T-cell (primary cell): ENCODE measurements at regions not wholly inside any gene's neighbourhood (a gene's known extent, or its start where the extent isn't known, plus 50 kb on each side); places are given as distances from the start of the nearest gene placed in this dataset.

Experiments used
- ATAC-seq, 4 experiments: fragments of 200-7000 bp in 3 of 4; fragments of 150-1000 bp in 1 of 4; cut with Tn5 transposase; replicated peaks in 1 of 4; 1 replicate in 3 of 4; 2 replicates in 1 of 4; pipeline ENCODE4 v1.10.0; 2021; ENCODE audit warnings: moderate library complexity in 3 of 4, mild to moderate bottlenecking in 2 of 4, moderate number of reproducible peaks in 1 of 4
- CTCF ChIA-PET, 2 donors: fragments of 300-600 bp; sonication (Branson Sonifier 250); formaldehyde crosslinking; loops; one replicate each; lab custom pipeline; 2022; ENCODE audit warnings: antibody characterized with exemption in 2 of 2; lab: Charles Lee
- POLR2A ChIA-PET, 2 donors: fragments of 300-600 bp; sonication (Branson Sonifier 250); formaldehyde crosslinking; loops; one replicate each; lab custom pipeline; 2022; ENCODE audit warnings: antibody characterized with exemption in 2 of 2; lab: Charles Lee
- DNase-seq, 35 experiments: peaks; one replicate each; pipeline versions ENCODE4 v3.0.0 to v3.0.0-alpha.2; 2013 to 2023
- H3K27ac ChIP-seq: one replicate; pipeline ENCODE4 v1.5.1; 2013; ENCODE audit warnings: low read length
- H3K27me3 ChIP-seq, 2 experiments: replicated peaks in 1 of 2; 1 replicate in 1 of 2; 2 replicates in 1 of 2; pipeline versions ENCODE4 v1.6.1 to v1.7.0; 2013; ENCODE audit warnings: low read length in 1 of 2, mixed read lengths in 1 of 2; ENCODE audit not compliant: control insufficient read depth in 2 of 2, insufficient read depth in 2 of 2; ENCODE audit errors: extremely low read depth in 1 of 2
- H3K36me3 ChIP-seq, 2 donors: 1 replicate in 1 of 2; 2 replicates in 1 of 2; pipeline versions ENCODE4 v1.6.1 to v1.7.0; 2013; ENCODE audit warnings: low read length in 1 of 2; ENCODE audit not compliant: control insufficient read depth in 2 of 2, insufficient read depth in 1 of 2; ENCODE audit errors: extremely low read depth in 1 of 2
- H3K4me1 ChIP-seq, 2 experiments: 1 replicate in 1 of 2; 2 replicates in 1 of 2; pipeline versions ENCODE4 v1.6.1 to v1.7.0; 2013; ENCODE audit warnings: low read length in 2 of 2, mixed read lengths in 1 of 2; ENCODE audit not compliant: insufficient read depth in 2 of 2, control insufficient read depth in 1 of 2; ENCODE audit errors: extremely low read depth in 1 of 2
- H3K4me3 ChIP-seq, 2 donors: 1 replicate in 1 of 2; 2 replicates in 1 of 2; pipeline versions ENCODE4 v1.5.1 to v1.7.0; 2013; ENCODE audit warnings: mild to moderate bottlenecking in 2 of 2, low read length in 1 of 2, moderate library complexity in 1 of 2; ENCODE audit not compliant: control insufficient read depth in 1 of 2; ENCODE audit errors: extremely low read depth in 1 of 2
- H3K9me3 ChIP-seq: 2 replicates; pipeline ENCODE4 v1.7.0; 2013
- H3K27ac Mint-ChIP-seq, 2 donors: one replicate each; pipeline ENCODE4 v1.8.0; 2020 to 2021; ENCODE audit warnings: mild to moderate bottlenecking in 2 of 2, mixed read lengths in 2 of 2
- H3K27me3 Mint-ChIP-seq, 2 donors: one replicate each; pipeline ENCODE4 v1.8.0; 2021 to 2022; ENCODE audit warnings: mixed read lengths in 2 of 2
- H3K36me3 Mint-ChIP-seq: one replicate; pipeline ENCODE4 v1.8.0; 2021; ENCODE audit warnings: mixed read lengths
- H3K4me1 Mint-ChIP-seq, 3 donors: one replicate each; pipeline ENCODE4 v1.8.0; 2020 to 2022; ENCODE audit warnings: mixed read lengths in 3 of 3, mild to moderate bottlenecking in 1 of 3
- H3K4me3 Mint-ChIP-seq, 3 donors: one replicate each; pipeline ENCODE4 v1.8.0; 2020 to 2022; ENCODE audit warnings: mild to moderate bottlenecking in 3 of 3, mixed read lengths in 3 of 3, moderate library complexity in 3 of 3
- H3K9me3 Mint-ChIP-seq, 3 donors: one replicate each; pipeline ENCODE4 v1.8.0; 2020 to 2022; ENCODE audit warnings: mixed read lengths in 3 of 3
- WGBS: methylation state at CpG from one replicate; pipeline ENCODE4 v1.1.5; 2013; ENCODE audit warnings: missing lambda C conversion rate; ENCODE audit not compliant: insufficient coverage; 5-methylcytosine and 5-hydroxymethylcytosine counted together

- H3K27ac Mint-ChIP-seq = no peak overlapping the region
- H3K4me1 ChIP-seq = no peaks in the 10 kb centered on the region
- POLR2A ChIA-PET = interaction anchor here in 1 of 2 donors (0.5 kb wide), 1 partner anchor 474 kb away, joined by 3 read pairs; no protein-coding TSS in a partner anchor
- peaks cover 0 to 4% (median 0%) of the 10 kb centered on the region in 3 donors for H3K9me3 Mint-ChIP-seq
- no CpG with 5 or more reads among the region's 2 CpGs for WGBS
- DNase-seq (no peak), ATAC-seq (no peak)
- CTCF ChIA-PET = interaction anchor here in 1 of 2 donors (0.8 kb wide), 1 partner anchor 58 kb away, joined by 3 read pairs; no protein-coding TSS in a partner anchor
- H3K4me3 Mint-ChIP-seq = no peak overlapping the region
- no peaks in the 10 kb centered on the region for H3K9me3 ChIP-seq
- no peak overlapping the region for H3K4me3 ChIP-seq
- no peaks in the 10 kb centered on the region for H3K27me3 ChIP-seq
- H3K27ac ChIP-seq = no peak overlapping the region
- no peaks in the 10 kb centered on the region for H3K36me3 Mint-ChIP-seq
- no peaks in the 10 kb centered on the region for H3K27me3 Mint-ChIP-seq
- no peaks in the 10 kb centered on the region for H3K36me3 ChIP-seq
- H3K4me1 Mint-ChIP-seq = peaks cover 2 to 15% (median 7%) of the 10 kb centered on the region in 3 donors
These were observed 205.0 kb downstream of the FAM76B start for GRCh38 chr11:95584589-95584988.

- Histone ChIP-seq H3K9me3 (no peaks in the 10 kb centered on the region), H3K36me3 (no peaks in the 10 kb centered on the region), H3K27me3 (no peaks in the 10 kb centered on the region), H3K4me1 (no peaks in the 10 kb centered on the region), H3K27ac (no peak overlapping the region), H3K4me3 (no peak overlapping the region)
- DNase-seq (no peak), ATAC-seq (no peak)
- Mint-ChIP-seq H3K9me3 (peaks cover 0 to 4% (median 0%) of the 10 kb centered on the region in 3 donors), H3K4me1 (peaks cover 2 to 15% (median 7%) of the 10 kb centered on the region in 3 donors), H3K27ac (no peak overlapping the region), H3K4me3 (no peak overlapping the region), H3K27me3 (no peaks in the 10 kb centered on the region), H3K36me3 (no peaks in the 10 kb centered on the region)
- no CpG with 5 or more reads among the region's 3 CpGs for WGBS
- POLR2A ChIA-PET = interaction anchor here in 1 of 2 donors (0.5 kb wide), 1 partner anchor 474 kb away, joined by 3 read pairs; no protein-coding TSS in a partner anchor
- CTCF ChIA-PET = interaction anchor here in 1 of 2 donors (0.8 kb wide), 1 partner anchor 58 kb away, joined by 3 read pairs; no protein-coding TSS in a partner anchor
These were observed 205.4 kb downstream of the FAM76B start for GRCh38 chr11:95584180-95584579.

GRCh38 chr11:95577716-95578460 is 211.7 kb downstream of the FAM76B start:
- H3K4me1 Mint-ChIP-seq = peaks cover 0 to 2% (median 1%) of the 10 kb centered on the region in 3 donors
- H3K36me3 ChIP-seq = no peaks in the 10 kb centered on the region
- 100% methylated on average over 1 of the region's 2 CpGs for WGBS
- H3K27ac ChIP-seq = no peak overlapping the region
- no peak overlapping the region for H3K4me3 ChIP-seq
- POLR2A ChIA-PET = no interaction called here
- ATAC-seq = peak in 1 of 4 experiments; percentile 75
- no peaks in the 10 kb centered on the region for H3K4me1 ChIP-seq
- no peak overlapping the region for H3K4me3 Mint-ChIP-seq
- no peak overlapping the region for H3K27ac Mint-ChIP-seq
- no peaks in the 10 kb centered on the region for H3K9me3 ChIP-seq
- CTCF ChIA-PET = interaction anchor here in 1 of 2 donors (0.9 to 2.7 kb wide), 4 partner anchors 13 to 166 kb away, joined by 3 to 11 read pairs (median 4); no protein-coding TSS in a partner anchor
- peak in 2 of 35 experiments; percentile 0 to 2 for DNase-seq
- H3K9me3 Mint-ChIP-seq = peaks cover 0 to 4% (median 0%) of the 10 kb centered on the region in 3 donors
- no peaks in the 10 kb centered on the region for H3K36me3 Mint-ChIP-seq
- no peaks in the 10 kb centered on the region for H3K27me3 ChIP-seq
- no peaks in the 10 kb centered on the region for H3K27me3 Mint-ChIP-seq

GRCh38 chr11:95576146-95576845 is 213.3 kb downstream of the FAM76B start:
- ChIA-PET POLR2A (no interaction called here), CTCF (interaction anchor here in 1 of 2 donors (0.6 to 2.7 kb wide), 5 partner anchors 15 to 625 kb away, joined by 3 to 11 read pairs (median 3); no protein-coding TSS in a partner anchor)
- no peaks in the 10 kb centered on the region for H3K9me3 ChIP-seq
- no peak overlapping the region for H3K27ac ChIP-seq
- ATAC-seq (no peak), DNase-seq (no peak)
- H3K36me3 ChIP-seq = no peaks in the 10 kb centered on the region
- no peak overlapping the region for H3K4me3 ChIP-seq
- Mint-ChIP-seq H3K36me3 (no peaks in the 10 kb centered on the region), H3K27me3 (no peaks in the 10 kb centered on the region), H3K9me3 (no peaks in the 10 kb centered on the region), H3K4me3 (no peak overlapping the region), H3K27ac (no peak overlapping the region), H3K4me1 (peaks cover 0 to 2% (median 1%) of the 10 kb centered on the region in 3 donors)
- 83% methylated on average over 3 of the region's 5 CpGs for WGBS
- H3K27me3 ChIP-seq = no peaks in the 10 kb centered on the region
- no peaks in the 10 kb centered on the region for H3K4me1 ChIP-seq

- H3K4me1 Mint-ChIP-seq = peaks cover 0 to 2% (median 1%) of the 10 kb centered on the region in 3 donors
- CTCF ChIA-PET = interaction anchor here in 1 of 2 donors (0.6 to 1.4 kb wide), 3 partner anchors 130 to 388 kb away, joined by 3 to 4 read pairs (median 3); no protein-coding TSS in a partner anchor
- Histone ChIP-seq H3K9me3 (no peaks in the 10 kb centered on the region), H3K4me1 (no peaks in the 10 kb centered on the region), H3K27me3 (no peaks in the 10 kb centered on the region), H3K36me3 (no peaks in the 10 kb centered on the region), H3K27ac (no peak overlapping the region), H3K4me3 (no peak overlapping the region)
- ATAC-seq (no peak), DNase-seq (no peak)
- H3K9me3 Mint-ChIP-seq = no peaks in the 10 kb centered on the region
- POLR2A ChIA-PET = no interaction called here
- no peak overlapping the region for H3K27ac Mint-ChIP-seq
- H3K36me3 Mint-ChIP-seq = no peaks in the 10 kb centered on the region
- 100% methylated on average over 1 of the region's 2 CpGs for WGBS
- H3K4me3 Mint-ChIP-seq = no peak overlapping the region
- no peaks in the 10 kb centered on the region for H3K27me3 Mint-ChIP-seq
These were observed 214.1 kb downstream of the FAM76B start for GRCh38 chr11:95575517-95575916.

GRCh38 chr11:95571718-95572260 is 217.8 kb downstream of the FAM76B start:
- WGBS = no CpG with 5 or more reads among the region's 2 CpGs
- H3K27me3 Mint-ChIP-seq = no peaks in the 10 kb centered on the region
- no peak overlapping the region for H3K27ac Mint-ChIP-seq
- Histone ChIP-seq H3K36me3 (no peaks in the 10 kb centered on the region), H3K27ac (no peak overlapping the region), H3K4me1 (no peaks in the 10 kb centered on the region), H3K27me3 (no peaks in the 10 kb centered on the region), H3K4me3 (no peak overlapping the region), H3K9me3 (no peaks in the 10 kb centered on the region)
- peaks cover 5 to 17% (median 11%) of the 10 kb centered on the region in 3 donors for H3K9me3 Mint-ChIP-seq
- POLR2A ChIA-PET = no interaction called here
- DNase-seq (no peak), ATAC-seq (no peak)
- CTCF ChIA-PET = no interaction called here
- peaks cover 11% of the 10 kb centered on the region for H3K36me3 Mint-ChIP-seq
- no peak overlapping the region for H3K4me3 Mint-ChIP-seq
- H3K4me1 Mint-ChIP-seq = no peaks in the 10 kb centered on the region
